Adrenal gland (tissue), 5 donors: ENCODE measurements at regions not wholly inside any gene's neighbourhood (a gene's known extent, or its start where the extent isn't known, plus 50 kb on each side); places are given as distances from the start of the nearest gene placed in this dataset.

ENCODE experiments used
- POLR2A ChIP-seq, 2 donors: fragments of 450-650 bp; IDR thresholded peaks; one replicate each; pipeline ENCODE4 v1.6.1; 2017; ENCODE audit warnings: antibody characterized with exemption in 2 of 2, mild to moderate bottlenecking in 2 of 2, moderate library complexity in 1 of 2
- TF ChIP-seq, protein P1 (sequence below), 6 experiments: fragments of 450-650 bp in 4 of 6; fragments of 200-600 bp in 2 of 6; sonication (generic) in 1 of 6; IDR thresholded peaks; 1 replicate in 5 of 6; 2 replicates in 1 of 6; pipeline versions ENCODE4 v1.5.1 to v1.8.0; 2016 to 2021; ENCODE audit warnings: antibody characterized with exemption in 6 of 6, mild to moderate bottlenecking in 2 of 6, moderate library complexity in 1 of 6
- donor health status: DM: no; HTN: no; CAD: no.

DNA sequence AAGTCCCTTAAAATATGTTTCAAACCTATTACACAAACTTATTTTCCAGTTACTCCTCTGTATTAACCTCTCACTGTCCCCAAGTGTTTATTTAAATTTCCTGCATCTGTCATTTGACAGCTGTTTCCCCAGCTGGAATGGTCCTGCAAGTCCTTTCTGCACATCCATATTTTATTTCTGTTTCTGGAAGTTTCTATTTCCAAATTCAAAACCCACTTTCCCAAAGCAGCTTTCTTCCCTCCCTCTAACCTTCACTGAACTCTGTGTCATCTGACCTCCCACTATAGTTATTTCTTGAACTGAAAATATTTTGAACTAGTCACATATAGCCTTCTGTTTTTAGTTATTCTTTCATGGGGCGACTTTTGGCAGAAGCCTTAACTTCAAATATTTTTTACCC lies 459.4 kb upstream of the MC4R start:
- TF ChIP-seq, protein P1, sequence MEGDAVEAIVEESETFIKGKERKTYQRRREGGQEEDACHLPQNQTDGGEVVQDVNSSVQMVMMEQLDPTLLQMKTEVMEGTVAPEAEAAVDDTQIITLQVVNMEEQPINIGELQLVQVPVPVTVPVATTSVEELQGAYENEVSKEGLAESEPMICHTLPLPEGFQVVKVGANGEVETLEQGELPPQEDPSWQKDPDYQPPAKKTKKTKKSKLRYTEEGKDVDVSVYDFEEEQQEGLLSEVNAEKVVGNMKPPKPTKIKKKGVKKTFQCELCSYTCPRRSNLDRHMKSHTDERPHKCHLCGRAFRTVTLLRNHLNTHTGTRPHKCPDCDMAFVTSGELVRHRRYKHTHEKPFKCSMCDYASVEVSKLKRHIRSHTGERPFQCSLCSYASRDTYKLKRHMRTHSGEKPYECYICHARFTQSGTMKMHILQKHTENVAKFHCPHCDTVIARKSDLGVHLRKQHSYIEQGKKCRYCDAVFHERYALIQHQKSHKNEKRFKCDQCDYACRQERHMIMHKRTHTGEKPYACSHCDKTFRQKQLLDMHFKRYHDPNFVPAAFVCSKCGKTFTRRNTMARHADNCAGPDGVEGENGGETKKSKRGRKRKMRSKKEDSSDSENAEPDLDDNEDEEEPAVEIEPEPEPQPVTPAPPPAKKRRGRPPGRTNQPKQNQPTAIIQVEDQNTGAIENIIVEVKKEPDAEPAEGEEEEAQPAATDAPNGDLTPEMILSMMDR (IDR thresholded peaks at IDR 0.05) = no peak
- TF ChIP-seq POLR2A (IDR thresholded peaks at IDR 0.05) = no peak
